Trophoblast cell (in vitro differentiated cells and primary cell): ENCODE measurements at regions not wholly inside any gene's neighbourhood (a gene's known extent, or its start where the extent isn't known, plus 50 kb on each side); places are given as distances from the start of the nearest gene placed in this dataset.

ENCODE experiments used
- DNase-seq, 2 donors: peaks; one replicate each; pipeline ENCODE4 v3.0.0-alpha.2; 2016
- H2AFZ ChIP-seq: 2 replicates; pipeline ENCODE4 v1.6.1; 2013; ENCODE audit warnings: low read length, moderate library complexity, mild to moderate bottlenecking; ENCODE audit not compliant: insufficient read depth, poor library complexity
- H2AK5ac ChIP-seq: 2 replicates; pipeline ENCODE4 v1.6.1; 2013; ENCODE audit warnings: mild to moderate bottlenecking, low read length
- H2BK120ac ChIP-seq: 2 replicates; pipeline ENCODE4 v1.6.1; 2013; ENCODE audit warnings: low read length, mild to moderate bottlenecking, moderate library complexity; ENCODE audit not compliant: insufficient read depth, poor library complexity
- H2BK12ac ChIP-seq: 2 replicates; pipeline ENCODE4 v1.6.1; 2013; ENCODE audit warnings: mild to moderate bottlenecking, low read length, moderate library complexity
- H2BK5ac ChIP-seq: 2 replicates; pipeline ENCODE4 v1.6.1; 2013; ENCODE audit warnings: low read length, low read depth, moderate library complexity, mild to moderate bottlenecking; ENCODE audit not compliant: poor library complexity
- H3K14ac ChIP-seq: 2 replicates; pipeline ENCODE4 v1.6.1; 2013; ENCODE audit warnings: mild to moderate bottlenecking, low read length
- H3K18ac ChIP-seq: 2 replicates; pipeline ENCODE4 v1.6.1; 2013; ENCODE audit warnings: mild to moderate bottlenecking, low read length
- H3K23ac ChIP-seq: 2 replicates; pipeline ENCODE4 v1.6.1; 2013; ENCODE audit warnings: low read length
- H3K27ac ChIP-seq: 2 replicates; pipeline ENCODE4 v1.5.1; 2013; ENCODE audit warnings: low read depth, mild to moderate bottlenecking, inconsistent platforms, low read length, moderate library complexity
- H3K27me3 ChIP-seq: 2 replicates; pipeline ENCODE4 v1.6.1; 2013; ENCODE audit warnings: inconsistent platforms, mild to moderate bottlenecking, low read length, moderate library complexity; ENCODE audit not compliant: insufficient read depth
- H3K36me3 ChIP-seq, 2 experiments: 1 replicate in 1 of 2; 2 replicates in 1 of 2; pipeline ENCODE4 v1.6.1; 2013; ENCODE audit warnings: low read length in 2 of 2, mild to moderate bottlenecking in 2 of 2, moderate library complexity in 1 of 2; ENCODE audit not compliant: insufficient read depth in 2 of 2, control insufficient read depth in 1 of 2
- H3K4ac ChIP-seq: 2 replicates; pipeline ENCODE4 v1.6.1; 2013; ENCODE audit warnings: low read depth, mild to moderate bottlenecking, low read length, moderate library complexity
- H3K4me1 ChIP-seq, 2 experiments: 1 replicate in 1 of 2; 2 replicates in 1 of 2; pipeline ENCODE4 v1.6.1; 2013; ENCODE audit warnings: low read length in 2 of 2, mild to moderate bottlenecking in 2 of 2, moderate library complexity in 1 of 2; ENCODE audit not compliant: insufficient read depth in 2 of 2, control insufficient read depth in 1 of 2
- H3K4me2 ChIP-seq: 2 replicates; pipeline ENCODE4 v1.6.1; 2013; ENCODE audit warnings: inconsistent platforms, mild to moderate bottlenecking, low read length, moderate library complexity
- H3K4me3 ChIP-seq: 2 replicates; pipeline ENCODE4 v1.5.1; 2013; ENCODE audit warnings: mild to moderate bottlenecking, low read depth, low read length, inconsistent platforms
- H3K79me1 ChIP-seq: one replicate; pipeline ENCODE4 v1.6.1; 2013; ENCODE audit warnings: low read length
- H3K79me2 ChIP-seq: 2 replicates; pipeline ENCODE4 v1.6.1; 2013; ENCODE audit warnings: low read length, mild to moderate bottlenecking; ENCODE audit not compliant: control insufficient read depth, insufficient read depth, poor library complexity
- H3K9ac ChIP-seq: 2 replicates; pipeline ENCODE4 v1.6.1; 2013; ENCODE audit warnings: mild to moderate bottlenecking, low read length
- H3K9me3 ChIP-seq: 2 replicates; pipeline ENCODE4 v1.6.1; 2013; ENCODE audit warnings: low read depth, mild to moderate bottlenecking, control low read depth, inconsistent platforms, low read length; ENCODE audit not compliant: insufficient read depth
- H4K12ac ChIP-seq: 2 replicates; pipeline ENCODE4 v1.6.1; 2013; ENCODE audit warnings: low read depth, mild to moderate bottlenecking, low read length, moderate library complexity
- H4K8ac ChIP-seq: 2 replicates; pipeline ENCODE4 v1.6.1; 2013; ENCODE audit warnings: low read depth, mild to moderate bottlenecking, low read length, moderate library complexity
- H4K91ac ChIP-seq: one replicate; pipeline ENCODE4 v1.6.1; 2013; ENCODE audit warnings: low read depth, mild to moderate bottlenecking, low read length, moderate library complexity
- WGBS: extraction: QIAGEN DNeasy Blood & Tissue Kit; methylation state at CpG from one replicate; pipeline ENCODE4 v1.1.7; 2013; ENCODE audit warnings: missing lambda C conversion rate; ENCODE audit not compliant: insufficient read length, insufficient coverage; ENCODE audit errors: extremely low coverage; 5-methylcytosine and 5-hydroxymethylcytosine counted together

GRCh38 chr16:62288990-62289629 lies 252.9 kb upstream of the CDH8 start:
- Histone ChIP-seq H3K79me2 (no peaks in the 10 kb centered on the region), H3K23ac (no peak overlapping the region), H3K27ac (no peak overlapping the region), H2BK5ac (no peak overlapping the region), H3K4me1 (no peaks in the 10 kb centered on the region), H4K12ac (no peak overlapping the region), H3K79me1 (no peaks in the 10 kb centered on the region), H3K18ac (no peak overlapping the region), H3K4me3 (no peak overlapping the region), H3K27me3 (no peaks in the 10 kb centered on the region), H2BK12ac (no peak overlapping the region), H3K4ac (no peak overlapping the region), H3K9me3 (no peaks in the 10 kb centered on the region), H3K4me2 (no peak overlapping the region), H2BK120ac (no peak overlapping the region), H3K36me3 (no peaks in the 10 kb centered on the region), H4K8ac (no peak overlapping the region), H3K14ac (no peak overlapping the region), H4K91ac (no peak overlapping the region), H3K9ac (no peak overlapping the region), H2AK5ac (no peak overlapping the region), H2AFZ (no peak overlapping the region)
- WGBS = no CpG with 5 or more reads among the region's 2 CpGs
- DNase-seq = no peak

- H3K23ac ChIP-seq = no peak overlapping the region
- no peaks in the 10 kb centered on the region for H3K36me3 ChIP-seq
- no peak overlapping the region for H2BK12ac ChIP-seq
- WGBS = no CpG with 5 or more reads among the region's 3 CpGs
- H4K91ac ChIP-seq = no peak overlapping the region
- no peak overlapping the region for H3K4ac ChIP-seq
- no peak overlapping the region for H2AK5ac ChIP-seq
- H3K4me2 ChIP-seq = no peak overlapping the region
- H3K27ac ChIP-seq = no peak overlapping the region
- no peak overlapping the region for H3K9ac ChIP-seq
- no peaks in the 10 kb centered on the region for H3K27me3 ChIP-seq
- H3K9me3 ChIP-seq = no peaks in the 10 kb centered on the region
- no peak overlapping the region for H4K12ac ChIP-seq
- no peak overlapping the region for H4K8ac ChIP-seq
- H2BK120ac ChIP-seq = no peak overlapping the region
- H3K14ac ChIP-seq = no peak overlapping the region
- H3K4me3 ChIP-seq = no peak overlapping the region
- H3K4me1 ChIP-seq = peaks cover 0 to 3% of the 10 kb centered on the region in 2 experiments
- no peak for DNase-seq
- no peaks in the 10 kb centered on the region for H3K79me1 ChIP-seq
- H2AFZ ChIP-seq = no peak overlapping the region
- H2BK5ac ChIP-seq = no peak overlapping the region
- H3K79me2 ChIP-seq = no peaks in the 10 kb centered on the region
- no peak overlapping the region for H3K18ac ChIP-seq
Observed at GRCh38 chr16:62280506-62280905, 244.3 kb upstream of the CDH8 start.

- Histone ChIP-seq H2AK5ac (no peak overlapping the region), H3K9ac (no peak overlapping the region), H3K4me3 (no peak overlapping the region), H2AFZ (no peak overlapping the region), H3K79me2 (no peaks in the 10 kb centered on the region), H3K79me1 (no peaks in the 10 kb centered on the region), H2BK5ac (no peak overlapping the region), H3K36me3 (no peaks in the 10 kb centered on the region), H3K23ac (no peak overlapping the region), H3K9me3 (no peaks in the 10 kb centered on the region), H3K27ac (no peak overlapping the region), H4K8ac (no peak overlapping the region), H3K27me3 (no peaks in the 10 kb centered on the region), H3K4me2 (no peak overlapping the region), H2BK120ac (no peak overlapping the region), H3K14ac (no peak overlapping the region), H4K91ac (no peak overlapping the region), H3K18ac (no peak overlapping the region), H3K4me1 (peaks cover 0 to 3% of the 10 kb centered on the region in 2 experiments), H4K12ac (no peak overlapping the region), H2BK12ac (no peak overlapping the region), H3K4ac (no peak overlapping the region)
- no peak for DNase-seq
- no CpG with 5 or more reads among the region's 2 CpGs for WGBS
Observed at GRCh38 chr16:62277942-62278341, 241.7 kb upstream of the CDH8 start.

GRCh38 chr16:62276637-62277036 lies 240.4 kb upstream of the CDH8 start:
- no CpG with 5 or more reads among the region's 7 CpGs for WGBS
- H3K18ac ChIP-seq = no peak overlapping the region
- no peak overlapping the region for H2AK5ac ChIP-seq
- H4K91ac ChIP-seq = no peak overlapping the region
- H3K23ac ChIP-seq = no peak overlapping the region
- H3K79me1 ChIP-seq = no peaks in the 10 kb centered on the region
- no peak for DNase-seq
- no peaks in the 10 kb centered on the region for H3K27me3 ChIP-seq
- no peak overlapping the region for H2AFZ ChIP-seq
- H3K4me2 ChIP-seq = no peak overlapping the region
- H4K8ac ChIP-seq = no peak overlapping the region
- H3K14ac ChIP-seq = no peak overlapping the region
- no peaks in the 10 kb centered on the region for H3K36me3 ChIP-seq
- no peaks in the 10 kb centered on the region for H3K79me2 ChIP-seq
- no peak overlapping the region for H4K12ac ChIP-seq
- H2BK120ac ChIP-seq = no peak overlapping the region
- no peak overlapping the region for H3K27ac ChIP-seq
- H3K4me3 ChIP-seq = no peak overlapping the region
- no peak overlapping the region for H2BK12ac ChIP-seq
- peaks cover 0 to 3% of the 10 kb centered on the region in 2 experiments for H3K4me1 ChIP-seq
- H3K4ac ChIP-seq = no peak overlapping the region
- H2BK5ac ChIP-seq = no peak overlapping the region
- no peak overlapping the region for H3K9ac ChIP-seq
- H3K9me3 ChIP-seq = no peaks in the 10 kb centered on the region
